ENCODE measurements at regions not wholly inside any gene's neighbourhood (a gene's known extent, or its start where the extent isn't known, plus 50 kb on each side); places are given as distances from the start of the nearest gene placed in this dataset.

DNA sequence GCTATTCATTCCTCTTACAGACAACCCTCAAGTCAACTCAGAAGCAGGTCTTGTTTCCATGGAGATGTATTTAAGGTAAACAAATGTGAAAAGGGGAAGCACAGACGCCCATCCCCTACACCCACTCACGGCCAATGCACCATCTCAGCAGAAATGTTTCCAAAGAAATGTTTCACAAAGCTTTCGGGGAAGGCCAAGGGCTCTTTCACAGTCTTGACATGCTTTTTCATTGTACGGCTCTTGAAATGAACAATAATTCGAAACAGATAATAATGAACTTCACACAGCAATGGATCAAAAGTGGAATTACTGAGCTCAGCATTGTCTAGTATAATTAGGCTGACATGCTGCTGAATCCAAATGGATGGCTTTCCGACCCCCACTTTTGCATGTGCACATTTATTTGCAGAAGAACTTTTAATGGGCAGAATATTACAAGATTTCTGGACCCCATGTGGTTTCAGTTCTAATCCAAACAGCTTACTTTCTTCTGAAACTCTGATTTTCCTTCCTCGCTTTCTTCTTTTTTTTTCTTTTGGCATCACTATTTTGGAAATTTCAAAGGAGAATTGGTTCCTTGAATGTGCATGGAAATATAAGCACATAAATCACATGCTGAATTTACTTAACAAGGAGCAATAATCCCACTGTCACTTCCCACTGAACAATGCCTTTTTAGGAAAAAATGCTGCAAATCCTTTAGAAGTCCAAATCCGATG is 160.9 kb downstream of the SMIM20 start:
- TF ChIP-seq, protein P1, sequence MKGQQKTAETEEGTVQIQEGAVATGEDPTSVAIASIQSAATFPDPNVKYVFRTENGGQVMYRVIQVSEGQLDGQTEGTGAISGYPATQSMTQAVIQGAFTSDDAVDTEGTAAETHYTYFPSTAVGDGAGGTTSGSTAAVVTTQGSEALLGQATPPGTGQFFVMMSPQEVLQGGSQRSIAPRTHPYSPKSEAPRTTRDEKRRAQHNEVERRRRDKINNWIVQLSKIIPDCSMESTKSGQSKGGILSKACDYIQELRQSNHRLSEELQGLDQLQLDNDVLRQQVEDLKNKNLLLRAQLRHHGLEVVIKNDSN (IDR thresholded peaks at IDR 0.05): no peak
- no peak for TF ChIP-seq YY1 (IDR thresholded peaks at IDR 0.05; ENCODE audit: low read depth)
- TF ChIP-seq EP300 (IDR thresholded peaks at IDR 0.05; ENCODE audit: borderline replicate concordance): no peak
- TF ChIP-seq NFIC (IDR thresholded peaks at IDR 0.05): no peak
- no peak for TF ChIP-seq CREB1 (IDR thresholded peaks at IDR 0.05; ENCODE audit: low read depth)
- no peak for TF ChIP-seq TAF1 (IDR thresholded peaks at IDR 0.05; ENCODE audit: low read depth)
- TF ChIP-seq CEBPB (IDR thresholded peaks at IDR 0.05): no peak
